HuH-7.5 (cell line): ENCODE measurements at regions not wholly inside any gene's neighbourhood (a gene's known extent, or its start where the extent isn't known, plus 50 kb on each side); places are given as distances from the start of the nearest gene placed in this dataset.
"Not testable (repeated sequence)": the region's sequence is repeated elsewhere in the genome, so short reads cannot be mapped to it uniquely, and the experiment has no call there.

Experiments used
- DNase-seq: peaks from one replicate; pipeline ENCODE4 v3.0.0; 2011; ENCODE audit warnings: low spot score

- DNase-seq = no peak
Observed at GRCh38 chr14:48714366-48714765, 871.8 kb downstream of the RPS29 start.

DNA sequence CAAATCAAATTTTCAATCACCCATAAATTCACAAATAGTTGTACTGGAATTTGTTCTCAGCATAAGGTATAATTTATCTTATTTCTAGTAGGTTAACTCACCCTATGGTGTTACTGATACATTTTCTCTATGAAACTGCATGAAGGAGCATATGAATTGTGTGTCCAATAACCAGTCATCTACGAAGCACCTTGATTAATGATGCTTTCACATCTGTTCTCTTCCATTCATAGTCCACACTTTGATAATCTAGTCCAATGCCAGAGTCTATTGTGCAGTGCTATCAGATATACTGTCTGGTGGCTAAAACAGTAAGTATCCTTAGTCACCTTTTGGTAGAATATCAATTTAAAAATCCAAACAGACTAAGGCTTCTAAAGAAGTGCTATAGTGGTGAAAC is 876.0 kb downstream of the RPS29 start:
- no peak for DNase-seq

DNA sequence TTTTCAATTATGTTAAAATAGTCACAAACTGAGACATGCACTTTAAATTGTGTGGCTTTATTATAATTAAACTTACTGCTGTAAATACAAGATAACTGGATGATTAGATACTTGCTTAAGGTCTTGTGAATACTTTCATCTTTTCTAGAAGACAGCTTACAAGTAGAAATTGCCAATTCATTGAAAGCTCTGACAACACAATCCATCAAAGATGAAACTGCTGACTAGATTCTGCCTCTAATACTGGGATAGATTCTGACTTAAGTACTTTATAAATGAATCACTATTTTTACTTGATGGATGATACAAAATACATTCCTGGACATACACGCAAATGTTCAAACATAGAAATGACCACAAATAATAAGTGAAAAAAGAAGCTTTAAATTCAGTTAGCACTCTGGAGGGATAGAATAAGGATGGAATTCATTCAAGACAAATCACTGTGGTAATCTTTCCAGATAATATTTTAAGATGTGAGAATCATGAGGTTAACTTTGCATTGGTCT is 876.8 kb downstream of the RPS29 start:
- DNase-seq = no peak

DNA sequence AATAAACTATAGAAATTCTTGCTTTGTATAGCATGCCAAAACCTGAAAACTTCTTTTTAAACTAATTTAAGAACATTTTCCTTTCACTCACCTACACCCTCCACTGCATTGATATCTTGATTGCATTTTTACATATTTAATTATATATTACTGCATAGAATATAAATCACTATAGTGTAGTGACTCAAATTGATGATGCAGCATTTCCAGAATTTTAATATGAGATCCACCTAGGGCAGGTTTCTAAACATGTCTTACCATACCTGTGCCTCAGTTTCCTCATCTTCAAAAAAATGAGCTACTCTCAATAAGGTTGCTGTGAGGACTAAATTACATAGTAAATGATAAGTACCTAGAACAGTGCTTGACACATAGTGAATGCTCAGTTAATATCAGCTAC is 881.5 kb downstream of the RPS29 start:
- no peak for DNase-seq

DNA sequence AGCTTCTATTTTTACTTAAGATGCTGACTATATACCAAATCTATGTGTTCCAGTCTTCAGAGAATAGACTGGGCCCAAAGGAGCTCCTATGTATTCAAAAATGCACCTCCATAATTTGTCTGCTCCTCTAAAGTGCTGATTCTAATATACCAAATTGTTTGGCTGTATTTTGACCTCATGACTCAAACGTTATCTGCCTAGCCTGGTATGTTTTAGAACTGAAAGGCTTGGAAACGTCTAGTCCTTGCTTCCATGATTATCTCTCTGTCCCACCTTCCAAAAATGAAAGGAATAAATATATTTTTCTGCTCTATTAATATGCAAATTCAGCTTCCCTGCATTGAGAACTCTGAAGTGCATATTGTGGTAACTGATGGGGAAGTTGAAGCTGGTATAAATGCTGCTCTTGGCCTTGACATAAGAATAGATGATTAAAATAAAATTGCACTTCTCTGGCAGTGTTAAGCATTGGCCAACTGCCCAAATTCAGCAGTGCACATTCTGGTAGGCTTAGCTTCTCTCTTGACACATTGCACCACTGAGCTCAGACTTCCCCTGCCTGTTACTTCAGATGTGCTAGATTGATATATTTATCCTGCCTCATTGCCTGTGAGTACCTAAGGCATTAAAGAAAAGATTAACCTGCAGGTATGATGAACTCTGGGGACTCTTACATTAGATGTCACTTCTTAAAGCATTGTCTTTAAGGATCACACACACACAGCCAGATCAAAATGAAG is 882.3 kb downstream of the RPS29 start:
- DNase-seq = no peak

DNA sequence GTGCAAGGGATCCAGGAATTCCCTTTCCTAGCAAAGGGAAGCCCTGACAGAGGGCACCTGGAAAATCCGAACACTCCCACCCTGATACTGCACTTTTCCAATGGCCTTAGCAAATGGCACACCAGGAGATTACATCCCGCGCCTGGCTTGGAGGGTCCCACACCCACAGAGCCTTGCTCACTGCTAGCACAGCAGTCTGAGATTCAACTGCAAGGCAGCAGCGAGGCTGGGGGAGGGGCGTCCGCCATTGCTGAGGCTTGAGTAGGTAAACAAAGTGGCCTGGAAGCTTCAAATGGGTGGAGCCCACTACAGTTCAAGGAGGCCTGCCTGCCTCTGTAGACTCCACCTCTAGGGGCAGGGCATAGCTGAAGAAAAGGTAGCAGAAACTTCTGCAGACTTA is 888.8 kb downstream of the RPS29 start:
- DNase-seq = not testable (repeated sequence)

- DNase-seq = no peak
Observed at GRCh38 chr14:48693793-48694192, 892.4 kb downstream of the RPS29 start.

DNA sequence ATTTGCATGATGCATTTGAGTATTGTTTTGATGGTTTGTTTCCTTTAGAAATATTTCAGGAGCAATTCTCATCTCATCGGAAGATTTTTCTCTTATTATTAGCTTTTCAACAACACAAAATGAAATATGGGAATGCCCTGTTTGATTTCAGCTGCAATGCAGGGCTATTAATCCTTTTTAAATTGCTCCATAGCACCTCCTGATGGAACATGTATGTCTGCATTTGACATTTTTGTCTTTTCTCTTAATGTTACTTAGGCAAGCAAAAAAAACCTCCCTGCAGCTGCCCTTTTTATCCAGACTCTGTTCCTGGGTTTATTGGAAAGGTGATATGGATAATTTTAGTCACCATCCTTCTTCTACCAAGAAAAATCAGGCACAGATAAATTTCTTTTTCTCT is 895.8 kb downstream of the RPS29 start:
- DNase-seq = no peak

GRCh38 chr14:48686650-48687049 is 899.5 kb downstream of the RPS29 start:
- DNase-seq = no peak

DNA sequence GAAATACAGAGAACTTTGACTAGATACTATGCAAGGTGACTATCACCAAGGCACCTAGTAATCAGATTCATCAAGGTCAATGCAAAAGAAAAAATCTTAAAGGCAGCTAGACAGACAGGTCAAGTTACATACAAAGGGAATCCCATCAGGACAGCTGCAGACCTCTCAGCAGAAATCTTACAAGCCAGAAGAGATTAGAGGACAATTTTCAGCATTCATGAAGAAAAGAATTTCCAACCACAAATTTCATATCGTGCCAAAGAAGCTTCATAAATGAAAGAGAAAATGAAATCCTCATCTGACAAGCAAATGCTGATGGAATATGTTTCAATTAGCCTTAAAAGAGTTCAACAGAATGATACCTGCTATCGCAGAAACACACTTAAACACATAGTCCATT is 913.7 kb downstream of the RPS29 start:
- DNase-seq = no peak

DNA sequence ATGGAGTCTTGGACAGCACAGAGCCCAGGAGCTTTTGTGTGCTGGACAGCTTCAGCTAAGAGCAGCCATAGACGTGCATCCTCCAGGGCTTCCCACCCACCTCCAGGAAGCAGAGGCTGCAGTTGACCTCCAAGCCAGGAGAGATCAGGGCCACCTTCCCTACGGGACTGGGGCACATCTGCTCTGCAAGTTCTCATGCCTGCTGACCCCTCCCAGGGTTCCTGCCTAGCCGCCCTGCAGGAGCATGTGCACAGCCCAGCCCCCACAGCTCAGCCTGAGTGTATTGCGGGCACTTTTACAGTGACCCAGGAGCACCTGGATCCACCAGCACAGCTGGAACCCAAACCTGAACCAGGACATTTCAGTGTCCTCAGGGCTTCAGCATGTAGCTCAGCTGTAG is 915.2 kb downstream of the RPS29 start:
- no peak for DNase-seq

GRCh38 chr14:48665077-48665784 is 920.9 kb downstream of the RPS29 start:
- no peak for DNase-seq

GRCh38 chr14:48643241-48643640 is 942.9 kb downstream of the RPS29 start:
- DNase-seq = no peak

DNA sequence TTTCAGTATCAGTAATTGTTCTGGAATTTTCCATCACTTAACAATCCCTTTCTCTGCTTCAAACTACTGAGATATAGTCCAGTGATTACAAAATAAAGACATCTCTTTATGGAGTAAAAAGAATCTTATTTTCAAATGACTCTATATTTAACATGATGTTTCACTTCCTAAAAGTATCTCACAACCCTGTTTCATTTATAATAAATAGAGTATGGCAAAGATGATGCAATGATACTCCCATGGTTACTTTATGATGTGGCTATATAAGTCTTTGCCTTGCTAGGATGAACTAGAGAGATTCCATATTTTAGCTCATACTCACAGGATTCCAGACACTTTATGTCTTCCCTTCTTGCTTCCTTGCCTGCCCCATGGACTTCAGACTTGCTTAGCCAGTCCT is 953.5 kb upstream of the MDGA2 start:
- DNase-seq = no peak

DNA sequence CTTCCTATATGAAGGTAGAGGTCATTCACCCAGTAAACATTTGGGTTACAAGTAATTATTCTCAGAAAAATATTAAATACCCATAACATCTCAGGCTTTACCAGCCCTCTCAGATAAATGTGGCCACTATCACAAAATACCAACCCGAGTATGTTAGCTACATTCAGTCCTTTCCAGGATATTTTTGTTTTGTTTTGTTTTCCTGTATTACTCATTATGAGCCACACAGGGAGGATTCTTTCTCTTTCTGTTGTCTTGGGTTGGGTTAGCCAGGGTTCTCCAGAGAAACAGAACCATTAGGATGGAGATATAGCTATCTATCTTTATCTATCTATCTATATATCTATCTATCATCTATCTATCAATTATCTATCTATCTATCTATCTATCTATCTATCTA is 947.6 kb upstream of the MDGA2 start:
- no peak for DNase-seq

DNA sequence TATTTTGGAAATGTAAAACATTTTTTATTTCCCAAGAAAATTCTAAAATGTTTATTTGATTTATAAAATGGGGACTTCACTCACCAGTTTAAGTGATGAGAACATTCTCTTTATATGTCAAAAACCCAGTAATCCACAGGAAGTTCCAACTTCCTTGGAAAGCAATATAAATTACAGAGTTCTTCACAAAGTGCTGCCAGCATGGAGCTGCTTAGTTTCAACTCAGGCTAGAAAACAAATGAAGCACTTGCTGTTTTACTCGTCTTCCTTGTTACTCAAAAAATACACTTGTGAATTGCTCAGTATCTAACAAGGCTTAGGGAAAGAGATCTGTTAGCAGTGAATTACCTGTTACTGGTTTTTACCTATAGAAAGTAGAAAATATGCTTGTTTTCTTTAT is 942.7 kb upstream of the MDGA2 start:
- no peak for DNase-seq

GRCh38 chr14:48616931-48617330 is 941.5 kb upstream of the MDGA2 start:
- DNase-seq = no peak

- DNase-seq = no peak
Observed at GRCh38 chr14:48615618-48616017, 940.2 kb upstream of the MDGA2 start.

GRCh38 chr14:48614003-48614402 is 938.6 kb upstream of the MDGA2 start:
- DNase-seq = no peak

- DNase-seq = not testable (repeated sequence)
Observed at GRCh38 chr14:48606960-48607359, 931.6 kb upstream of the MDGA2 start.

GRCh38 chr14:48598458-48598857 is 923.1 kb upstream of the MDGA2 start:
- DNase-seq = no peak

- no peak for DNase-seq
Observed at GRCh38 chr14:48586099-48586498, 910.7 kb upstream of the MDGA2 start.

DNA sequence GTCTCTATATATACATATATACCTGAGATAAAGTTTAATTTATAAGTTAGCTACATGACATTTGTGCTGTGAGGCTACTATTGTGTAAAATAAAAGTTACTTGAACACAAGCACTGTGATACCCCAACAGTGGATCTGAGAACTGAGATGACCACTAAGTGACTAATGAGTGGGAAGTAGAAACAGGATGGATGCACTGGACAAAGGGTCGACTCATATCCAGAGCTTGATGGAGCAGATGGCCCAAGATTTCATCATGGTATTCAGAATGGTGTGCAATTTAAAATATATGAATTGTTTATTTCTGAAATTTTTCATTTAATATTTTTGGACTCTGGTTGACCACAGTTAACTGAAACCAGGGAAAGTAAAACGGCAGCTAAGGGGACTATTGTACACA is 908.6 kb upstream of the MDGA2 start:
- DNase-seq = no peak

DNA sequence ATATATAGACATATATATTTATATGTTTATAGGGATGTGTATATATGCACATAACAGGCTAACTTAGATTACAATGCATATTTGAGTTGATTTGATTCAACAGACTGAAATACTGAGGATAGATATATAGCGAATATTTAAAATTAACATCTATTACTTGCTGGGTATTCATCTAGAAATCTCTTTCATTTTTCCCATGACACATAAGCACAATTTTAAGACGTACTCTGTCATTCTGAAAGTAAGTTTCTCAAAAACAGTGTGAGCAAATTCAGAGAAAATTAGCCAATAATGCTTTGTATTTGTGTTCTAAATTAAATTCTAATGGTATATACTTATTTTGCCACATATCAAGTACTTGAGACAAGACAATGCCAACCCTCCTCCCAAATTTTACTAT is 907.5 kb upstream of the MDGA2 start:
- no peak for DNase-seq
